Right ventricle myocardium superior (tissue), 1 donor: ENCODE measurements at regions not wholly inside any gene's neighbourhood (a gene's known extent, or its start where the extent isn't known, plus 50 kb on each side); places are given as distances from the start of the nearest gene placed in this dataset.
"Not testable (repeated sequence)": the region's sequence is repeated elsewhere in the genome, so short reads cannot be mapped to it uniquely, and the experiment has no call there.

Experiments
- ATAC-seq: fragments of 200-7000 bp; cut with Tn5 transposase; one replicate; pipeline ENCODE4 v1.9.1; 2020; ENCODE audit warnings: mild to moderate bottlenecking; ENCODE audit not compliant: poor library complexity
- DNase-seq: peaks from one replicate; pipeline ENCODE4 v3.0.0-alpha.2; 2020
- intact Hi-C: fragments of 100-400 bp; cut with DNase I; formaldehyde crosslinking; loops from one replicate; pipeline ENCODE4 v1.11.2; 2022
- donor health status: DM: no; HTN: yes; CAD: no; lungs with severe emphysema.

GRCh38 chr6:100084316-100084990 lies 90.4 kb upstream of the MCHR2 start:
- intact Hi-C loops, result no loop called here
- DNase-seq, result no peak
- ATAC-seq, result no peak

GRCh38 chr6:100078509-100078908 lies 84.5 kb upstream of the MCHR2 start:
- intact Hi-C loops, result no loop called here
- DNase-seq, result no peak

GRCh38 chr6:100065348-100065747 lies 71.3 kb upstream of the MCHR2 start:
- intact Hi-C loops, result no loop called here
- DNase-seq, result no peak
- ATAC-seq, result no peak

More at GRCh38 chr6:100078509-100078908, 84.5 kb upstream of the MCHR2 start:
- no peak for ATAC-seq

GRCh38 chr6:100062621-100063020 lies 68.6 kb upstream of the MCHR2 start:
- DNase-seq, result no peak
- no peak for ATAC-seq
- intact Hi-C loops, result no loop called here

- ATAC-seq (no peak), DNase-seq (no peak)
- intact Hi-C loops, result no loop called here
Observed at GRCh38 chr6:100057941-100058340, 63.9 kb upstream of the MCHR2 start.

- intact Hi-C loops, result no loop called here
- ATAC-seq (no peak), DNase-seq (no peak)
Observed at GRCh38 chr6:100050550-100050949, 56.5 kb upstream of the MCHR2 start.

GRCh38 chr6:100043961-100044360 lies 49.9 kb upstream of the MCHR2 start:
- intact Hi-C loops, ATAC-seq, DNase-seq: not testable (repeated sequence)
